NCI-H345 treated with DMSO at 0.1 percent for 48 hours (cell line): ENCODE measurements at regions not wholly inside any gene's neighbourhood (a gene's known extent, or its start where the extent isn't known, plus 50 kb on each side); places are given as distances from the start of the nearest gene placed in this dataset.
"Not testable (repeated sequence)": the region's sequence is repeated elsewhere in the genome, so short reads cannot be mapped to it uniquely, and the experiment has no call there.

ENCODE experiments used
- DNase-seq: peaks from one replicate; lab custom pipeline; 2025; ENCODE audit not compliant: unreplicated experiment; lab: John Stamatoyannopoulos, UW

- no peak for DNase-seq
Observed at GRCh38 chr11:25742800-25743199, 589.1 kb upstream of the ANO3 start.

- DNase-seq = no peak
Observed at GRCh38 chr11:25755381-25755780, 576.5 kb upstream of the ANO3 start.

- no peak for DNase-seq
Observed at GRCh38 chr11:25755918-25756584, 575.9 kb upstream of the ANO3 start.

GRCh38 chr11:25758145-25758661 lies 573.7 kb upstream of the ANO3 start:
- DNase-seq = no peak

GRCh38 chr11:25766332-25767015 lies 565.5 kb upstream of the ANO3 start:
- DNase-seq = no peak

GRCh38 chr11:25769287-25769686 lies 562.6 kb upstream of the ANO3 start:
- no peak for DNase-seq

- no peak for DNase-seq
Observed at GRCh38 chr11:25771605-25772004, 560.3 kb upstream of the ANO3 start.

- no peak for DNase-seq
Observed at GRCh38 chr11:25775603-25776002, 556.3 kb upstream of the ANO3 start.

GRCh38 chr11:25776238-25776637 lies 555.7 kb upstream of the ANO3 start:
- DNase-seq = no peak

- DNase-seq = no peak
Observed at GRCh38 chr11:25777343-25777742, 554.6 kb upstream of the ANO3 start.

- DNase-seq = no peak
Observed at GRCh38 chr11:25779033-25779432, 552.9 kb upstream of the ANO3 start.

GRCh38 chr11:25787416-25787815 lies 544.5 kb upstream of the ANO3 start:
- no peak for DNase-seq

- no peak for DNase-seq
Observed at GRCh38 chr11:25790396-25790795, 541.5 kb upstream of the ANO3 start.

GRCh38 chr11:25793637-25794036 lies 538.3 kb upstream of the ANO3 start:
- DNase-seq = no peak

GRCh38 chr11:25794804-25795203 lies 537.1 kb upstream of the ANO3 start:
- DNase-seq = no peak

GRCh38 chr11:25816411-25816810 lies 515.5 kb upstream of the ANO3 start:
- DNase-seq = no peak

- no peak for DNase-seq
Observed at GRCh38 chr11:25824688-25825087, 507.2 kb upstream of the ANO3 start.

GRCh38 chr11:25831485-25831884 lies 500.4 kb upstream of the ANO3 start:
- not testable (repeated sequence) for DNase-seq

GRCh38 chr11:25838918-25839625 lies 492.9 kb upstream of the ANO3 start:
- DNase-seq = no peak

- no peak for DNase-seq
Observed at GRCh38 chr11:25844811-25845210, 487.1 kb upstream of the ANO3 start.

- no peak for DNase-seq
Observed at GRCh38 chr11:25855916-25856315, 476.0 kb upstream of the ANO3 start.

- no peak for DNase-seq
Observed at GRCh38 chr11:25859776-25860175, 472.2 kb upstream of the ANO3 start.
